Activated CD4-positive, alpha-beta T cell treated with anti-CD3 and anti-CD28 coated beads, Interleukin-2, Interleukin-6, amounts not matched to agents 100 ng/mL and 50 ng/mL, durations not matched to agents 16 hours and 8 hours (primary cell): ENCODE measurements at regions not wholly inside any gene's neighbourhood (a gene's known extent, or its start where the extent isn't known, plus 50 kb on each side); places are given as distances from the start of the nearest gene placed in this dataset.
"Not testable (repeated sequence)": the region's sequence is repeated elsewhere in the genome, so short reads cannot be mapped to it uniquely, and the experiment has no call there.

Source experiments
- DNase-seq: peaks from one replicate; pipeline ENCODE4 v3.0.0-alpha.2; 2020

DNA sequence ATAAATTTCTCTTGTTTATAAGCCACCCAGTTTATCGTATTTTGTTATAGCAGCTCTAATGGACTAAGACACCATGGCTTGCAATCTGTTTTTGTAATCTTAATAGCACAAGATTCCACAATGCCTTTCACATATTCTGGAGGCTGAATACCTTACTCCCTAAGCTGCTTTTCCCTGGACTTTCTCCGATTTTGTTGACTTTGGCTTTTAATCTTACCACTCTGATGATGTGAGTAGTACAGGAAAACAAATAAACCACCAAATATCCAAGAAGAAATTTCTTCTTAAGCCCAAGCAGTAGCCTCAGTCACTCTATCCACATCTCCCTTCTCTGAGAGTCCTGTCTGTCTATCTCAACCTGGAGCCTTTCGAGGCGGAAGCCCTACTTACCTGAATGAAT lies 838.6 kb downstream of the LTN1 start:
- no peak for DNase-seq

DNA sequence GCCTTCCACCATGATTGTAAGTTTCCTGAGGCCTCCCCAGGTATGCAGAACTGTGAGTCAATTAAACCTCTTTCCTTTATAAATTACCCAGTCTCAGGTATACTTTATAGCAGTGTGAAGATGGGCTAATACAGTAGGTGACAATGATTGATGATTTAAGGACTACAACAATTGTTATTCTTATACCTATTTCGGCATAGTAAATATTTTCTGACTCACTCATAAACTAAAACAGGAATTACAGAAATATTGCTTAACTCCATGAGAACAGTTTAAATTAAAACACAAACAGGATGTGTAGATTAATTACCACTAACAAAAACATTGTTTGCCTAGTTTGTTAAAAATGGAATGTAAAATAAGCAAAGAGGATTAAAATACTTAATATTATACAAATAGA lies 839.9 kb downstream of the LTN1 start:
- no peak for DNase-seq

DNA sequence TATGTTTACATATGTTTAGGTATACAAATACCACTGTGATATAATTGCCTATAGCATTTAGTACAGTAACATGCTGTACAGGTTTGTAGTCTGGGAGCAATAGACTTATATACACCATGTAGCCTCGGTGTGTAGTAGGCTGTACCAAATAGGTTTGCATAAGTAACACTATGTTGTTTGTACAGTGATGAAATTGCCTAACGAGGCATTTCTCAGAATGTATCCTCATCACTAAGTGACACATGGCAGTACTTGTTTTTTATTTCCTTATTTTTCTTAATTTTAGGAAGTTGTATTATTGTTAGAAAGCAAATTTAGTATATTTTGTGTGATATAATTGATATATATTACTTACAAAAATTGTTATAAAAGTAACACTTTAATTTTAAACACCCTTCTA lies 840.9 kb downstream of the LTN1 start:
- no peak for DNase-seq

DNA sequence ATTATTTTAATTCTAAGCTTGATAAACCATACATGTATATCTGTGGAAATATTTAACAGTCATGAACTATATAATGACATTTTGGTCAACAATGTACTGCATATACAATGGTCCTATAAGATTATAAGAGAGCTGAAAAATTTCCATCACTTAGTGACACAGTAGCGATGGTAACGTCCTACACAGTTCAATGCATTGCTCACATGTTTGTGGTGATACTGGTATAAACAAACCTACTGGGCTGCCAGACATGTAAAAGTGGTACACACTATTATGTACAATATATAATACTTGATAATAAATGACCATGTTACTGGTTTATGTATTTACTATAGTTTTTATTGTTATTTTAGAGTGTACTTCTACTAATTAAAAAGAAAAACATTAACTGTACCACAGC lies 841.9 kb downstream of the LTN1 start:
- no peak for DNase-seq

DNA sequence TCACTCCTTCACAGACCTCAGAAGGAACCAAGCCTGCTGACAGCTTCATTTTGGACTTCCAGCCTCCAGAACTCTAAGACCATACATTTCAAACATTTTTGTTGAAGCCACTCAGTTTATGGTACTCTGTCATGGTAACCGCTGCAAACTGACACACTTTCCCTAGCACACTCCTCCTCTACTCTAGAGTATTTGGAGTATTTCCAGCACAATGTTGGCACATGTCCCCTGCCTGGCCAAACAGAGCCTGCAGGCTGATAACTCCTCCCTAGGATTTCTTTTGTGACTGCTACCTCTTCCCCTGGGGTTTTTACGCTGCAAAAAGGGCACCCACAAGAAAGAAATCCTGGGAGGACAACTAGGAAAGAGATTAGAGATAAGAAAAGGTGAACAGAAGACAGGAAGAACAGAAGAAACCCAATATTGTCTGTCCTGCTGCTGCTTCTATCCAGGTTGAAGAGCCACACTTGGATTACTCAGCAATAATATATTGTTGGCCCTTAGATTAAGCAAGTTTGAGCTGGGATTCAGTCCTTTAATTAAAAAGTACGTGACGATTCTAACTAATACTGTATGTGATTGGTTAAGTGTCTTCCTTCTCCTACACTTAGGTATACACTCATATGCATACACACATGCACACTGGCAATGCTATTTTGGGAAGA lies 844.1 kb downstream of the LTN1 start:
- DNase-seq = no peak

DNA sequence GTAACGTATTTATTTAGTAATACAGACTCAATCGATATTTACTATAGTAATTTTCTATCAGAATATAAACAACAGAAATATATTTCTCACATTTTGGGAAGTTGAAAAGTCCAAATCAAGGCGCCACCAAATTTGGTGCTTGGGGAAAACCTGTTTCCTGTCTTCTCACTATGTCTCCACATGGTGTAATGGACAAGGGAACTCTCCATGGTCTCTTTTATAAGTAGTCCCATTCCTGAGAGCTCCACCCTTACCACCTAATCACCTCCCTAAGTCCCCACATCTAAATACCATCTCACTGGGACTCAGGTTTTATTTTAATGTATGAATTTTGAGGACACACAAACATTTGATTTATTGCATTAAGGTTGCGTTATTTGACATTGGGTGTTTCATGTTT lies 848.0 kb downstream of the LTN1 start:
- DNase-seq = no peak

DNA sequence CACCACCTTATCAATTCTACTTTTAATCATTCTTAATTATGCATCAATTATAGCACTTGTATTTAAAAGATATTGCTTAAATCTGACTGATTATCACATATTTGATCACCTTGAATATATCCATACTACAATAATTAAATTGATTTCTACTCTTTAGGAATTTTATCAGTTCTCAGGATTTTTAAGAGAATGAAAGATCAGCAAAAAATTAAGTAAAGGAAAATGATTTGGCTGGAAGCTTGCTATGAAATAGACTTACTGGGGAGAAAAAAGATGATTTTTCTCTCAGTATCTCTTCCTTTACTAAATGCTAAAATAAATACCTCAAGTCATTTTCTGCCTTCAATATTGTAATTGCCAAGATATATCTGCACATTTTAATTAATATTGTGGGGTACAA lies 848.6 kb downstream of the LTN1 start:
- DNase-seq = no peak

DNA sequence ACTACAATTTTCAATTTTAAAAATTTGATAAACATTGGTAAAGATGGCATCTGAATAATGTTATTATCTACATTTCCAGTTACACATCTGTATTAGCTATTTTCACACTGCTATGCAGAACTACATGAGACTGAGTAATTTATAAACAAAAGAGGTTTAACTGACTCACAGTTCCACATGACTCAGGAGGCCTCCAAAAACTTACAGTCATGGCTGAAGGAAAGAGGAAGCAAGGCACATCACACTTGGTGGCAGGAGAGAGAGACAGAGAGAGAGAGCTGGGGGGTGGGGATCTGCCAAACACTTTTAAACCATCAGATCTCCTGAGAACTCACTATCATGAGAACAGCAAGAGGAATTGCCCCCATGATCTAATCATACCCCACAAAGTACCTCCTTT lies 850.0 kb downstream of the LTN1 start:
- peak; percentile 1 for DNase-seq

DNA sequence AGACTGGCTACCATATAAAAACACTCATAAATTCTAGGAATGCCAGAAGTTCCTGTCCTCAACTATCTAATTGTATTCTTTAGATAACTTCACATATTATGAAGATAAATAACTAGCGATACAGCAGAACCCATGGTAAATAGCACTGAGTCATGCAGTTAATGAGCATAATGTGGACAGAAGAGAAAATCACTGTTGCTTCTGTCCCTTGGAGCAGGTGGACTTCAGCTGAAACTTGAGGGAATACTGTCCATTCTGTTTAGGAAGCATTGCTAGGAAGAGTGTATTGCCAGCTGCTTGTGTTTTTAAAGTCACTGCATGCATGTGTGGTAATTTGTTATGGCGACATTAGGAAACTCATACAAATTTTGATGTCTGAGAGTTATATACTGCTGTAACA lies 854.4 kb downstream of the LTN1 start:
- DNase-seq = no peak

DNA sequence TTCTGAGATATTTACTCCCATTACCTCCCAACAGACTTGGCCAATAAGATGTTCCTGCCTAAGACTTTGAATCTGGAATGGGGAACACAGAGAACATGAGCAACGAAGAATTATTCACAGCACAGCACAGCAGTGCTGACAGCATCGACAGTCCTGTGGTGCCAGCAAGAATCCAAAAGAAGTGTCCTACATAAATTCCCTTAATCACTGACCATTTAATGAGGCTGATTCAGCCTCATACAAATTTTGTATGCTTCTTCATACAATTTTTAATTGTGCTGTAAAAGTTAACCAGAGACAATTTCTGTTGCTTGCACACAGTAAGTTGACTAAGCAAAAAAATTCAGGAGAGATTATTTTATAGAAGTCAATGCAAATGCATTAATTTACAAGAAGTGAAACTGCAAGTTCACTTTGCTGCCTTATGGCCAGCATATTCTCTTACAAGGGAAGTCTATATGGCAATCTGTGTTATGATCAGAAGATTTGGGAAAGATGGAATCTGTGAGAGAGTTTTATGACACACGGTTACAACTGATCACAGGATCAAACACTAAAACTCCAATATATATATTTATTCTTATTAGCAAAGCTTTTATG lies 855.9 kb downstream of the LTN1 start:
- DNase-seq = no peak

DNA sequence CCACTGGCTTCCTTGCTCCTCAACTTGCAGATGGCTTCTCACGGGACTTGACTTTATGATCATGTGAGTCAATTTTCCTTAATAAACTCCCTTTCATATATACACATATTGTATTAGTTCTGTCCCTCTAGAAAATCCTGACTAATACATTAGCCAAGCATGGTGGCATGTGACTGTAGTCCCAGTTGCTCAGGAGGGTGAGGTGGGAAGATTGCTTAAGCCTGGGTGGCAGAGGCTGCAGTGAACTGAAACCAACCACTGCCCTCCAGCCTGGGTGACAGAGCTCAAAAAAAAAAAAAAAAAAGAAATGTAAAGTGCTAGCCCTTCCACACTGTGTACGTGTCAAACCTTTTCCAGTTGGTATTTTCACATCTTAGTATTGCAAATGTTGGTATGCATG lies 857.0 kb downstream of the LTN1 start:
- DNase-seq = no peak

DNA sequence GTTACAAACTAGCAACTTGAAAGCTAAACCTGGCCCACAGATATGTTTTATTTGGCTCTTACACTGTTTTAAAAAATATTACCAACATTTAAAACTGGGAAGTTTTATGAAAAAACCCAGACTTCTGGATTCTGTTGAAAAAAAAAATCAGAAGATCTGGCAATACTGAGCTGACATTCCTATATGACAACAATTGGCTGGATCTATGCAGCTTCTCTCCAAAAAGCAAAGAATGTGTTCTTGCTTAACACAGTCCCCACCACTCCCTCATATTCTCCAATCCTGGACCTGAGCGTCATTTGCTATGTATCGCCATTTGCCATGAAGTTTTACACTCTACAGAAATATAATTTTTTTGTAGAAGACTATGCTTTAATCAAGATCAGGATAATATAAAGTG lies 859.6 kb downstream of the LTN1 start:
- DNase-seq = no peak

DNA sequence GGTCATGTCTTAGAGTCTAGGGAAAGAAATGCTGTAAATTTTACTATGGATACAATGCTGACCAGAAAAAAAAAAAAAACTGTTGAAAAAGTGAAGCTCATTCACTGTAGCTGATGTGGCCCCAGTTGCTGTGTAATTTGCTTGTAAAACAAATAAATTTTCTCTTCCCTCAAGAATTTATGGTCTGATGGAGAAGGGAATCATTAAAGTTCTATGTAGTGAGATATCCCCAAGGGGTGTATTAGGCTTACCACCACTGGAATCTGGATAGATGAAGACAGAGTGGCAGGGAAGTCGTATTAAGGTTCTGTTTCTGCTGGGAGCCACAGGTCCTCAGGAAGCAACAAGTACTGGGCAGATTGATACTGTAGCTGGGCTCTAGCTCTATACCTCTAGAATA lies 860.0 kb downstream of the LTN1 start:
- no peak for DNase-seq

DNA sequence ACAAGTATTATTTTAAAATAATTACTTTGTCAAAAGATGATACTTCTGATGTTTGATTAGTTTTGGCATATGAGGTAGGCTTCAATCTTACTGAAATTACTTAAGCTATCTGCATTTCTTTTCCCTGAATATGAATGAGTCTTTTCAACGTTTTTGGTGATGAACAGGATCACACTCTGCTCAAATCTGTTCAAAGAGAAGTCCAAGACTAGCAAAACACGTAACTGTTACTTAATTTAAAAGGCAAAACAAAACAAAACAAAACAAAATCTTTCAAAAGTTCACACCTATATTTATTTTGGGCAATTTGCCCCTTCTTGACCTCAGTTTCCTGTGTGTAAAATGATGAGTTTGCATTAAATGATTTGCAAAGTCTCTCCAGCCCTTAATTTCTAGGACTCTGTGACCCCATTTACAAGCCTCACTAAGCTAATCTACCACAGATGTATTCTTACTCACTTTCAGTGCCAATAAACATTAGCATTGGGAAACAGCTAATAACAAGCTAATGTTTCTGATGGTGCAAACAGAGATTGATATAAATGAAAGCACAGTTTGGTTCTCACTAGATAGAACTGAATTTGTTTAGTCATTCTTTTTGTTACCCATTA lies 865.4 kb downstream of the LTN1 start:
- DNase-seq = no peak

DNA sequence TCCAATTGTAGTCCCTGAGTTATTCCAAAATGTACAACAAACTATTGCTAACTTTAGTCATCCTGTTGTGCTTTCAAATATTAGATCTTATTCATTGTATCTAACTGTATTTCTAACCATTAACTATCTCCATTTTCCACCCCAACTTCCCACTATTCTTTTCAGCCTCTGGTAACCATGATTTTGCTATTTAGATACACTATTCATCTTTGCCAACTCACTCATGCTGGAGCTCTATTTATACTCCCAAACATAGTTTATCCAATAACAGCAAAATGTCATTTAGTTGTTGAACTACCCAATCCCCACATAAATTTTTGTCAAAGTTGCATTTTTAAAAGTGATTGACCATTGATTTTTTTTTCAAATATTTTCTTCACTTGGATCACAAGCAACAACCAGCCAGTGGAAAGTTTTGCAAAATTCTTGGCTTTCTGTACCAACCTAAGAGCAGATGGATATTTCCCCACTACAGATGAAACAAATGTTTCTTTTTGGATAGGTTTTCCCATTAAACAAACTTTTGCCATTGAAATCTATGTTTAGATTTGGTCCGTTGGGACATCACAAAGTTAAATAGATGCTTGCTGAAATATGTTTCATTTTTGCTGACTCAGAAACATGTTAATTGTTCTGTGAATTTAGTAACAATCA lies 866.0 kb downstream of the LTN1 start:
- no peak for DNase-seq

DNA sequence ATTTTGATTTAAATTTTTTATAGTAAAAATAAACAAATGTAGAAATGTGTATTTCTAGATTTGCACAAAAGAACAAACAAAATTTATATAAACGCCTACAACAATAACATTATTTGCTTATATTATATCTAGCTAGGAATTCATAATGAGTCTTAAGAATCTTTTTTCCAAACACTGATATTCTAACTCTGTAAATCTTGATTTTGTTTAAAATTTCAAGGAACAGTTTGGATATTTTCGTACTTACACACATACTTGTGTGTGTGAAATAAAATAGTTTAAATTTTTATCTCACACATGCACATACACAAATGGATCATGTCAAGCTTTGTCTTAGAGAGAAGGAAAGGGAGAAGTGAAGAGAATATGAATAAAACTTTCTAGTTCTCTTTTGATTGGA lies 868.1 kb downstream of the LTN1 start:
- no peak for DNase-seq

DNA sequence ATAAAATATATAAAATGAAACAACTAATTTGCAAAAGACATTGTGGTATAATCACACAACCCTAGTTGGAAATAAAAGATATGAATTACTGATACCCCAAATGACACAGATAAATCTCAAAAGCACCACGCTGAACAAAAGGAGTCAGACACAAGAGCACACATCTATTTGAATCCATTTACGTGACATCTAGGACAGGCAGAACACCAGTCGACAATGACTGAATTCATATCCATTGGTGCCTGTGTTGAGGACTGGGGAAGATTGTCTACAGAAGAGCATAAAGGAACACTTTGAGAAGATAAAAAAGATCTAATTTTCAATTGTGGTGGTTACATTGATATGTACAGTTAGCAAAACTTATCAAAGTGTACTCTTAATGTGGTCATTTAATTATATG lies 874.1 kb downstream of the LTN1 start:
- DNase-seq = no peak

DNA sequence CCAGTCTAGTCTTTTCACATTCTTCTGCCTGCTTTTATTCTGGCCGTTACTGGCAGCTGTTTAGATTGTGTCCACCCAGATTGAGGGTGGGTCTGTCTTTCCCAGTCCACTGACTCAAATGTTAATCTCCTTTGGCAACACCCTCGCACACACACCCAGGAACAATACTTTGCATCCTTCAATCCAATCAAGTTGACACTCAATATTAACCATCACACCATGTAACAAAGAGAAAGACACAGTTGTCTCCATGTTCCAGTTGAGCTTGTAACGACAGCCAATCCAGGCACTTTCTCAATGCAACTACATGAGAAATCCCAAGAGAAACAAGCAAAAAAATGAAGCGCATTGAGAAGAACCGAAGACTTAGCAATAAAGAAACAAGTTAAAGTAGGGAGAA lies 877.7 kb downstream of the LTN1 start:
- not testable (repeated sequence) for DNase-seq

DNA sequence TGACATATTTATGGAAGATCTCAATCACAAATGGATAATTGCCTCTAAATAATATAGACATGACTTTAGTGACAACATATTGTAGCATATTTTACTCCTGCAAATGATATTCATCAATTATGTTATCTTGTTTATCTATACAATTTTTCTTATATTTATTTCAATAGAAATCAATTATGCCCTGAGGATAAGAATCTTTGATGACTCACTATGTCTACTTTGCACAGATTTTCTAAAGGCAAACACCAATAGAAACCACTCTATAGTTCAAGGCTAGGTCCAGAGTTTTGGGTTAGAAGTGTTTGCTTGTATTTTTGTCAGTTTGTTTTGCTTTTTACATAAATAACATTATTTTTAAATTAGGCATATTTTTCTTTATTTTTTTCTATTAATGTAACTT lies 879.0 kb downstream of the LTN1 start:
- no peak for DNase-seq

DNA sequence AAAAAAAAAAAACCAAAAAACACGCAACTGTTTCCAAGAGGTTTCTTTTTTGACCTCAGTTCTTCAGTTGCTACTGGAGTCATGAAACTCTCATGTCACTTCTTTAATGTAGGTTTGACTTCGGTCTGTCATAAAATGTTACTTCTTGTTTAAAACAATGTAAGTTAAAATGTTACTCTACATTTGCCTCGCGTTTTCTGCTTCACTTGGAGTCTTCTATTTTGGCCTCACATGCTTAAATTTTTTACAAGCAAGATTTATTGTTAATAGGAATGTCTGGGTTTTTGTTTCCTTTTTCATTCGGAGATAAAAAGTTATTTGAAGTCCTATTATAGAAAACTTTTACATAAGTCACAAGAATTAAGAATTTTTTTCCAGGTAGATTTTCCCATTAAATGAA lies 880.2 kb downstream of the LTN1 start:
- DNase-seq = no peak

DNA sequence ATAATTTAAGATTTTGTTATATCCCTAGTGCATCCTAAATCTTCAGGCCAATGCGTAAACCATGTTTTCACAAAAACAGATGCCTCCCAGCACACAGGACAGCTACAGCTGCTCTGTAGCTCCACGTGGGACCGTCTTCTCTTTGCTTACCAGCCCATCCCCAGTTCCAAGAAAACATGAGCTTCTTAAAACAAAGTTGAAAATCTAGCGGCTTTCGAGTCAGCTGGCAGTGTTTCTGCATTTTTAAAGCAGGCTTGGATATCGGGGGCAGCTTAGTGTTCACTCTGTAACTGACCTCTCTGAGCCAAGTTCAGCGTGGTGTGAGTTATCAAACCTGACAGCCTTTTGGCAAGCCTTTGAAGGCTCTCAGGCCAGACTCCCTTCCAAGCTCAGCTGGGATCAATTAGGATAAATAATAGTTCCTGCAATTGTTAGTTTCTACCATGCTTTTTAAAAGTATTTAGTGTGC lies 881.5 kb downstream of the LTN1 start:
- DNase-seq = no peak

DNA sequence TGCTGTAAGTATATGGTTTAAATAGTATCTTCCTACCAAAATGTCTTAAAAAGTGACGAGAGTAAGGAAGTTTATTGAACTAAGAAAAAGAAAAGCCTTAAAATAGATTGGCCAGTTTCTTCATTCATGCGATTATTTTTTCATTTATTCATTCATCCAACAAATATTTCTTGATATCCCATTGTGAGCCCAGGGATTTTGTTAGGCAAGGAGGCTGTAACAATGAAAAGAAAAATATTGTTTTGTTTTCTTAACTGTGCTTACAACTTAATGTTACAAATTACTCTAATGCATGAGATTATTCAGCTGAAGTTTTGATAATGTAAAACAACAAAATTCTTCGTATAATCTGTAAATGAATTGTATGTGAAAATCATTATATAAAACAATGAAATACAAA lies 882.0 kb downstream of the LTN1 start:
- DNase-seq = no peak

DNA sequence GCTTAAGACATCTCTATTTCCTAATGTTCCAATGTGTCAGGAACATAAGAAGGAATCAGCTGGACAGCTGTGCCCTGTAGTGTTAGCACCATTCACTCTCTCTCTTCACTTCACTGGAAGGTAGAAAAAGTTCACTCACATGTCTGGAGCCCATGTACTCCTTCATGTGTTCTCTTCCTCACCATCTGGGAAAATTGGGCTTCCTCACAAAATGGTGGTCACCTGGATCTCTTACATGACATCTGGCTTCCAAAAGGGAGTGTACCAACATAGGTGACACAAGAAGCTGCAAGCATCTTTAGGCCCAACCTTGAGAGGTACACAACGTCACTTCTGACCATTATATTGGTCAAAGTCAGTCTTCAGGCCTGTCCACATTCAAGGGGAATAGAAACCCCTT lies 882.6 kb downstream of the LTN1 start:
- DNase-seq = no peak

DNA sequence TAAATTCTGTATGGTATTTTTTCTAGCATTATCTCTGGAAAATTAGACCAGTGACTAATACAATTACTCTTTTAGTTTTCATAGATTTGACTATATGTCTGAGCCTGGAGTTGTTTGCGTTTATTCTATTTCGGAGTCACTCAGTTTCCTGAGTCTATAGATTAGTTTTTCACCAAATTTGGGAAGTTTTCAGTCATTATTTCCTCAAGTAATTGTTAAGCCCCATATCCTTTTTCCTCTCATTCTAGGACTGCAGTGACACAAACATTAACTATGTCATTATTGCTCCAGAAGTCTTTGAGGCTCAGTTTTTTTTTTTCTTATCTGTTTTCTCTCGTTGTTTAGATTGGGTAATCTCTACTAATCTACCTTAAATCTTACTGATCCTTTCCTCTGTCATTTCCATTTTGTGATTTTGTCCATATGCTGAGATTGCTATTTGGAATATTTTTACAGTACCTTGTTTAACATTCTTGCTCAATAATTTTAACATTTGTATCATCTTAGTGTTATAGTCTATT lies 886.2 kb downstream of the LTN1 start:
- no peak for DNase-seq
